Left lung (tissue), 4 donors: ENCODE measurements at regions not wholly inside any gene's neighbourhood (a gene's known extent, or its start where the extent isn't known, plus 50 kb on each side); places are given as distances from the start of the nearest gene placed in this dataset.

Experiments used
- ATAC-seq: fragments of 200-7000 bp; cut with Tn5 transposase; one replicate; pipeline ENCODE4 v1.9.1; 2020; ENCODE audit warnings: moderate library complexity
- DNase-seq, 4 donors: peaks; one replicate each; pipeline ENCODE4 v3.0.0-alpha.2; 2013 to 2020
- H3K27ac ChIP-seq, 2 donors: fragments of 200-600 bp; sonication (generic) in 1 of 2; one replicate each; pipeline versions ENCODE4 v1.5.0 to v1.8.0; 2020 to 2021
- H3K27me3 ChIP-seq, 2 donors: fragments of 200-600 bp; sonication (generic) in 1 of 2; one replicate each; pipeline versions ENCODE4 v1.5.0 to v1.8.0; 2020 to 2021
- H3K36me3 ChIP-seq, 2 donors: fragments of 200-600 bp; sonication (generic) in 1 of 2; one replicate each; pipeline versions ENCODE4 v1.5.0 to v1.8.0; 2020 to 2021
- H3K4me1 ChIP-seq, 2 donors: fragments of 200-600 bp; one replicate each; pipeline ENCODE4 v1.8.0; 2021
- H3K4me3 ChIP-seq, 2 donors: fragments of 200-600 bp; sonication (generic) in 1 of 2; one replicate each; pipeline versions ENCODE4 v1.5.0 to v1.8.0; 2020 to 2021; ENCODE audit warnings: mild to moderate bottlenecking in 1 of 2
- H3K9me3 ChIP-seq, 2 donors: fragments of 200-600 bp; sonication (generic) in 1 of 2; one replicate each; pipeline versions ENCODE4 v1.5.0 to v1.8.0; 2020 to 2021
- intact Hi-C, 2 donors: fragments of 100-400 bp; cut with DNase I; formaldehyde crosslinking; loops; one replicate each; pipeline versions ENCODE4 v1.11.2 to v1.14.2; 2022
- TF ChIP-seq, protein P1 (sequence below), 2 donors: fragments of 200-600 bp; sonication (generic) in 1 of 2; IDR thresholded peaks; one replicate each; pipeline versions ENCODE4 v1.5.0 to v1.8.0; 2021; ENCODE audit warnings: antibody characterized with exemption in 2 of 2
- donor health status: DM: no; HTN: yes; CAD: no.
- donor health status: DM: no; HTN: no; CAD: no.

DNA sequence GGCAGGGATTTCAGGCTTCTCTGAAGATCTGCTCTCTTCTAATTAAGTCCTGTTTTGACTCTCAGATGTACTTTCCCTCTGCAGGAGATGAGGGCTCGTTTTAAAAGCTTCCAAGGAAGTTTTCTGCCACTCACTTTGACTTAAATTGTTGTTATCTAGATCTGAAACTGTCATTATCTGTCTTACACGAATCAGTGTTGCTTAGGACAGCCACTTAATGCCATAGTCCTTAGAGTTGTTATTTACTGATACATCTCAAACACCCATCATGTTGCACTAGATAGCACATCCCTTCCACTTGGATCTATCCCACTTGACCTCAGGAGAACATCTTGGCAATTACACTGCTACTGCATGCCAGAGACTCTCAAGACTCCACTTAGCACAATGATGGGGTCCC, 86.9 kb upstream of the FAT3 start:
- Histone ChIP-seq H3K4me3 (no peak overlapping the region), H3K27ac (no peak overlapping the region), H3K36me3 (no peaks in the 10 kb centered on the region), H3K9me3 (peaks cover 0 to 2% of the 10 kb centered on the region in 2 donors), H3K27me3 (no peaks in the 10 kb centered on the region), H3K4me1 (no peaks in the 10 kb centered on the region)
- ATAC-seq, result no peak
- intact Hi-C loops, result no loop called here
- no peak for DNase-seq
- TF ChIP-seq, protein P1, sequence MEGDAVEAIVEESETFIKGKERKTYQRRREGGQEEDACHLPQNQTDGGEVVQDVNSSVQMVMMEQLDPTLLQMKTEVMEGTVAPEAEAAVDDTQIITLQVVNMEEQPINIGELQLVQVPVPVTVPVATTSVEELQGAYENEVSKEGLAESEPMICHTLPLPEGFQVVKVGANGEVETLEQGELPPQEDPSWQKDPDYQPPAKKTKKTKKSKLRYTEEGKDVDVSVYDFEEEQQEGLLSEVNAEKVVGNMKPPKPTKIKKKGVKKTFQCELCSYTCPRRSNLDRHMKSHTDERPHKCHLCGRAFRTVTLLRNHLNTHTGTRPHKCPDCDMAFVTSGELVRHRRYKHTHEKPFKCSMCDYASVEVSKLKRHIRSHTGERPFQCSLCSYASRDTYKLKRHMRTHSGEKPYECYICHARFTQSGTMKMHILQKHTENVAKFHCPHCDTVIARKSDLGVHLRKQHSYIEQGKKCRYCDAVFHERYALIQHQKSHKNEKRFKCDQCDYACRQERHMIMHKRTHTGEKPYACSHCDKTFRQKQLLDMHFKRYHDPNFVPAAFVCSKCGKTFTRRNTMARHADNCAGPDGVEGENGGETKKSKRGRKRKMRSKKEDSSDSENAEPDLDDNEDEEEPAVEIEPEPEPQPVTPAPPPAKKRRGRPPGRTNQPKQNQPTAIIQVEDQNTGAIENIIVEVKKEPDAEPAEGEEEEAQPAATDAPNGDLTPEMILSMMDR (IDR thresholded peaks at IDR 0.05), result no peak

DNA sequence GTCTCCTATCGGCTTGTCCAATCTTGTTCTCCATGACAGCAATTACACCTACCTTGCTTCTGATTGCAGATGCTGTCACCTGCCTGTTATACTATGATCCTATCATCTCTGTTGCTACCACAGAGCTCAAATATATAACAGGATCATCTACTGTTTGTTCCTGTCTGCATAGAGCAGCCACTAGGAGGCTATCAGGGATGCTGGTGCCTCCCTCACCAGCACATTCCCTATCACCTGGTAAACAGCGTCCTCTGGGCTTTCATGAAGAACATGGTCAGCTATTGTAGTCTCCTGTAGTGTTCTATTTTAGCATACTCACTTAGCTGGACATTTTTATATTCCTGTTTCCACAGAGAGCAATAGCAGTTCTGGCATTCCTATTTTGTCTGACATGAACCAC, 87.8 kb upstream of the FAT3 start:
- ATAC-seq, result no peak
- intact Hi-C loops, result no loop called here

DNA sequence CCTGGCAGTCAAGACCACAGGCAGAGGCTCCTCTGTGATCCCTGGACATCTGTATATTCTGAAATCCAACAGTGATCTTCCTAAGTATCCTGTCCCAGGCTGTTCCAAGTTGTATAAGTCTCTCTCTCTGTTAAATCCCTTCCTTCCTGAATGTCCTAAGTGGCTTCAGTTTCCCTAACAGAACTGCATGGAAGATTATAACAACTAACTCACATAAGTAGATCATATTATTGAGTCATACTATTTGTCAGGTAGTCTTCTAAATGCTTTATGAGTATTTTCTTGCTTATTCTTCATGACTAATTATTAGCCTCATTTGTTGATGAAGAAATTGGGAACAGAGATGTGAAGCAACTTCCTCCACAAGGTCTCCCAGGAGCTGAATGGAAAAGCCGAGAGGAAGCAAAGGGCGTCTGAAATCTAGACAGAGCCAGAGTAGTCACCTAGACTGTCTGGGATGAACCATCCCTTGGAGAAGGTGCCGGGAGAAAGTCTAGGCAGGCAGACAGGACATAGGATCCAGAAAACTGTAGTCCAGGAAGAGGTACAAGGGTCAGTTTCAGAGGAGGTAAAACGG, 93.2 kb upstream of the FAT3 start:
- peaks cover 0 to 3% of the 10 kb centered on the region in 2 donors for H3K9me3 ChIP-seq
- no peak overlapping the region for H3K27ac ChIP-seq
- intact Hi-C loops, result no loop called here
- DNase-seq (no peak), ATAC-seq (peak; percentile 36)
- TF ChIP-seq, protein P1 (IDR thresholded peaks at IDR 0.05), result no peak
- H3K27me3 ChIP-seq, result no peaks in the 10 kb centered on the region
- no peaks in the 10 kb centered on the region for H3K4me1 ChIP-seq
- no peak overlapping the region for H3K4me3 ChIP-seq
- H3K36me3 ChIP-seq, result no peaks in the 10 kb centered on the region

More for the DNA sequence above, 87.8 kb upstream of the FAT3 start:
- Histone ChIP-seq H3K4me1 (no peaks in the 10 kb centered on the region), H3K9me3 (peaks cover 0 to 3% of the 10 kb centered on the region in 2 donors), H3K4me3 (no peak overlapping the region), H3K36me3 (no peaks in the 10 kb centered on the region), H3K27ac (no peak overlapping the region), H3K27me3 (no peaks in the 10 kb centered on the region)
- DNase-seq, result no peak
- TF ChIP-seq, protein P1 (IDR thresholded peaks at IDR 0.05), result no peak

DNA sequence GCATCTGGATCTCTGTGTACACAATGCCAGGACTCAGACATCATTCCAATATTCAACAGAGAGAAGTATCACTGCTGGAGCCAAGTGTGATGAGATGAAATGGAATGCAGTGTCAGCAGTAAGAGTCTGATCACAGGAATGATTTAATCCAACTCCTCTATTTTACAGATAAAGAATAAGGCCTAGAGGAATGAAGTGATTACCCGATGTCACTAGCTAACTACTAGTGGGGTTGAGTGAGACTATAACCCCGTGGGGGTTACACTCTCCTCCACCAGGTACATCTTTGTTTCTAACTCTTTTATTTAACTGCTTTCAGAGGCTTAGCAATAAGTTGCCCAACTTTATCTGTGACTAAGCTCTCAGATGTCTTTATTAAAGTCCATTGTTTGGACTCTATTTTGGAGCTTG, 94.2 kb upstream of the FAT3 start:
- no peaks in the 10 kb centered on the region for H3K4me1 ChIP-seq
- ATAC-seq, result peak; percentile 16

DNA sequence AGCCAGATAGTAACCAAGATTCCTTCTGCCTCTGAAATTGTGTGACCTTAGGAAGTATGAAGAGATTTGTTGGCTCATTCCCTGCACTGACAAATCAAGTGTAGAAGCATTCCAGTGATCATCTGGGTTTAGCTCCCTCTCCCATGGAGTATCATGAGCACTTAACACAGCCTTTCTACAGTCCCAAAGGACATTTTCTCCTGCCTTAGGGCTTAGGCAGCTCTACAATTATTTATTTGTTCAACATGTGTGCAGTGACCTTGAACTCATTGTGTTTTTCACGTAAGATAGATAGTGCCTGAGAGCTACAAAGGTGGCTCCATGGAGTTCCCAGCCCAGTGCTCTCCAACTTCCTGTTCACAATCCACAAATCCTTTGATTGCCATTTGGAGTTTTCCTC, 94.8 kb upstream of the FAT3 start:
- no peaks in the 10 kb centered on the region for H3K27me3 ChIP-seq
- DNase-seq (no peak), ATAC-seq (no peak)
- H3K9me3 ChIP-seq, result peaks cover 0 to 3% of the 10 kb centered on the region in 2 donors
- no peak overlapping the region for H3K27ac ChIP-seq
- intact Hi-C loops, result no loop called here
- TF ChIP-seq, protein P1 (IDR thresholded peaks at IDR 0.05), result no peak
- no peak overlapping the region for H3K4me3 ChIP-seq
- H3K36me3 ChIP-seq, result no peaks in the 10 kb centered on the region
- no peaks in the 10 kb centered on the region for H3K4me1 ChIP-seq

More for the DNA sequence above, 94.2 kb upstream of the FAT3 start:
- Histone ChIP-seq H3K27ac (no peak overlapping the region), H3K27me3 (no peaks in the 10 kb centered on the region), H3K9me3 (peaks cover 0 to 3% of the 10 kb centered on the region in 2 donors), H3K36me3 (no peaks in the 10 kb centered on the region), H3K4me3 (no peak overlapping the region)
- DNase-seq, result no peak
- TF ChIP-seq, protein P1 (IDR thresholded peaks at IDR 0.05), result no peak
- intact Hi-C loops, result no loop called here
